GM21528 (cell line): ENCODE measurements at regions not wholly inside any gene's neighbourhood (a gene's known extent, or its start where the extent isn't known, plus 50 kb on each side); places are given as distances from the start of the nearest gene placed in this dataset.

Experiments
- ATAC-seq: cut with Tn5 transposase; IDR thresholded peaks from one replicate; pipeline ENCODE4 v1.9.1; 2021; ENCODE audit warnings: mild to moderate bottlenecking, moderate library complexity; ENCODE audit not compliant: unreplicated experiment, low FRiP score

- no peak for ATAC-seq
These were observed 344.9 kb upstream of the B3GAT1 start for GRCh38 chr11:134756811-134757540.

DNA sequence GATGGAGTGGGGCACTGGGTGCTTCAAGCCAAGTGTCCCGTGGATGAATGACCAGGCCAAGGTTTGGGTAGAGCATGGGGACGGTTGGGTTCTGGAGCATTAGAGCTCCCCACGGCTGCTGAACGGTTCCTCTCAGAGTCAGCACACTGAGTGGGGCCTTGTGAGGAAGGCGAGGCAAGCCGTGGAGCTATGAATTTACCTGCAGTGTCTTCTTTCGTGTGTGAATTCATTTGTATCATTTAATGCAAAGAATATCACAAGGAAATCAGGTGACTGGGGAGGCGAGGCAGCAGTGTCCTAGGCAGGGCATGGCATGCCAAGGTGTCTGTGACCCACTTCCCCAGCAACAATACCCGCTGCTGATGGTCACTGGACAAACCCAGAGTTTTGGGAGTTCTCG, 343.5 kb upstream of the B3GAT1 start:
- no peak for ATAC-seq

DNA sequence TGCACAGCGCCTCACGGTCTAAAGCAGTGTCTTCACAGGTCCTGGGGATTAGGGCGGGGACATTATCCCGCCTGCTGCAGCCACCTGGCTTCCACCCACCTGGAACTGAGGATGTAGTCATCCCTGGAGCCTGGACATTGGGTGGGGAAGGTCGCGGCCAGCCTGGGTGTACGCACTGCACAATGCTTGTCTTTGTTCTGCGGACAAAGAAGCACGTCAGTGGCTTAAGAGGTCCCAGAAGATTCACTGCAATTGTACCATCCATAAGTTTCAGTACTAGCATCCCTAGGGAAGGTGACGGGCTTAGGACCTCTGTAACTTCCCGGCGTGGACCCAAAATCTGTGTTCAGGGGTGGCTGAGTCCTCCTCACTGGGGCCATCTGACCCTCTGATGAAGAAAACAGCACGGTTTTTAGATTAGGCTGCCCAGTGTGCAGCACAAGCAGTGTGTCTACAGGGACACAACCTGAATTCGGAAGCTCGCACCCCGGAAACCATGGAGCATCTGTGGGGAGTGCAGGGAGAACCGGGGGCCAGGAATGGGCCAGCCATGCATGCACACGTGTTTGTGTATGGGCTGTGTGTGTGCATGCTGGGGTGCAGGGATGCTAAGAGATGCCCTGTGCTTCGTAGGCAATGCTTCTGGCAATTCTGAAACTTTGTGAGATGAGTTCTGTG, 342.6 kb upstream of the B3GAT1 start:
- ATAC-seq: no peak

DNA sequence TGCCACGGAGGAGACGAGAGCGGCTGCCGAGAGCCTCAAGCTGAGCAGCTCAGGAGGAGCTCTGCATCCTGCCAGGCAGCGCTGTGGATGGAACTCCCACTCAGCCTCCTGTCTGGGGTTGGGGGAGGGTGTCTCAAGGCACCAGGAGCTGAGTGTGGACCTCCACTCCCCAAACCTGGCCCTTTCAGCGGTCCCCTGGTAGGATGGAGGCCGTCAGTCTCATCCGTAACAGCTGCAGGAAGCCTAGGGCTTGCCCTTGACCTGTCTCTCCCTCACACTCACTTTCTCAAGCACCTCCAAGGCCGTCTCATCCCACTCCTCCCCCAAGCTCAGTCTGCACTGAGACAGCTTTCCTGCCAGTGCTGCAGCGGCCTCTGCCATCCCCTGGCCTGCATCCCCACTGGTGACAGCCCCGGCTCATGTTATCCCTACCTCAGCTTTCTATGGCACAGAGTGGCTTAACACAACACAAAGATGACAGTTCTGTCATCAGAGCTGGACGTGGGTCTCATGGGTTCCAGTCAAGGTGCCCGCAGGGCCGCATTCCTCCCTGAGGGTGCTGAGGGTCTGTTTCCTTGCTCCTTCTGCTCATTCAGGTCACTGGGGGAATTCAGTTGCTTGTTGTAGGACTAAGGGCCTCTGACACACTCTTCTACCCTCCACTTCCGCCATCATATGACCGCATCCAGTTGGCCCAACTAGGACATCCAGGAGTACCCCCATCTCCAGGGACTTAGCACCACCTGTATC, 341.9 kb upstream of the B3GAT1 start:
- ATAC-seq: no peak

DNA sequence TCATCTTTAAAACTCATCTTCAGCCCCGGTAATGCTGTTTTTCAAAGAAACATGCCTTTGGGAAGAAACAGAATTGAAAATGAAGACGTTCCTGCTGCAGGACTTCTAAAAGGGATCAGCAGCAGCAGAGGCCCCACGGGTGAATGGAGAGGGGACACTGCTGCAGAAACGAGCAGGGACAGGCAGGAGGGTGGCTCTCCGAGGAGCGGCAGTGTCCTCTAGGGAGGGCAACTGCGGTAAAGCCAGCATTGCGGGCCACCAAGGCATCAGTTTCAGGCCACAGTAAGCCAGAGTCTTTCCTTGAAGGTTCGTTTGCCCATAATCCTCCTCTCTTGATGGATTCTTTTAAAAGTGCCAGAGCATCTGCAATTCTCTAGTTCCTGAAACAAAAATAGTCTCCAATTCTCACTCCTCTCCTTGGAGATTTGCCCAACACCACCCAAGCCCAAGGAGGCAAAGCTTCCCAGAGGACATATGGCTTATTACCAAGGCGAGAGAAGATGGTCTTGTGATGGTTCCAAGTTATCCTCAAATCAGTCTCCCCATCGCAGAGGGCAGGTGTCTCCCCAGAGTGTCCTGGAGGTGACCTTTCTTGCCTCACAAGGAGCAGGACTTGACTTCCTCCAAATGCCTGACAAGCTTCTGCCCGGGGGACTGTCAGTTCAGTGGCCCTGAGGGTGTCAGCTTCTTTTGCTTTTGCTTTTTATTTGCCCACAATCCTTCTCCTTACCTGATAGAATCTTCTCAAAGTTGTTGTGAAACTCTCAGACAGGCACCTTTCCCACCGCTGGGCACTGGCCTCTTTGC, 341.1 kb upstream of the B3GAT1 start:
- no peak for ATAC-seq

GRCh38 chr11:134752526-134752925, 340.5 kb upstream of the B3GAT1 start:
- ATAC-seq: no peak

DNA sequence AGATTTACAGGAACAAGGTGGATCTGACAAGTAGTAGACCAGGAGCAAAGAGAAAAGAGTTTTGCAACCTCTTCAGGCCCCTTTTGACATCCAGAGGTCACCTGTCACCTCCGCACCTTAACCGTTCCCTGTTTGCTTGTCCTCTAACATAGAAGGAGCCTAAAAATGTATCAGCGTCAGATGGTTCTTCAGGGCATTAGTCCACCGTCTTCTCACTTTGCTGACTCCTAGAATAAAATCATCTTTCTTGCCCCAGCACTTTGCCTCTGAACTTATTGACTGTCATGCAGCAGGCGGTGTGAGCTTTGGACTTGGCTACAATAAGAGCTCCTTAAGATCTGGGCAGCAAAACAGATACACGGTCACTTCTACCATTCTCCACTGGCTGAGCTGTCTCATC, 339.7 kb upstream of the B3GAT1 start:
- ATAC-seq: no peak

GRCh38 chr11:134751031-134751585, 339.1 kb upstream of the B3GAT1 start:
- ATAC-seq: no peak

- ATAC-seq: no peak
These were observed 338.6 kb upstream of the B3GAT1 start for GRCh38 chr11:134750619-134751018.

DNA sequence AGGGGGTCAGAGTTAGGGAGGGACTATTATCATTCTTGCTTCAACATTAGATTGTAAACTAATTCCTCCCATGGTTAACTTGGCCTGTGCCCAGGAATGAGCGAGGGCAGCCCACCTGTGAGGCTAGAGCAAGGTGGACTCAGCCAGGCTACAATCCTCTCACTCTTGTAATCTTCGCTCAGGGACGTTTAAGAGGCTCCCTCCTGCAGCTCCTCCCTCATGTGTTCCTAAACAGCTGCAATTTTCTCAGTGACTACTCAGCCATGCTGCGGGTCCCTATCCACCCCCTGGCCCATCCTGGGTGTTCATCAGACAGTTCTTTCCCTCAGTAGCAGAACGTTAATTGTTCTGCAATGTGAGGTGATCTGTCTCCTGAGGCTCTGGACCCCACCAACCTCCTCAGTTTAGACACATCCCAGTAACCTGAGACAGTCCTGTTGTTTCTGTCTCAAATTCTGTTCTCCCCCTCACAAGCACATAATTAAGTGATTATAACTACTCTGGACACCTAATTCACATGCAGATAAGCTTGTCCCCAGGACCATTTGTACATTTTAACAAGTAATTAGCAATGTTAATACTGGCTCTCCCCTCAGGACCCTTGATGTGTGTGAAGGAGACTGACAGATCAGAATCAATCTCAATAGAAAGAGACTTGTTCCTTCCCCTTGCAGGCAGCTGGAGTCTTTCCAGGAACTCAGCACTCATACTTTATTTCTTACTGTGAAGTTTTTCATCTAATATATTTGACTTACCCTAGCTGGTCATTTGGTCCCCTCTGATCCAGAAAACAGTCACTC, 337.2 kb upstream of the B3GAT1 start:
- ATAC-seq: no peak

DNA sequence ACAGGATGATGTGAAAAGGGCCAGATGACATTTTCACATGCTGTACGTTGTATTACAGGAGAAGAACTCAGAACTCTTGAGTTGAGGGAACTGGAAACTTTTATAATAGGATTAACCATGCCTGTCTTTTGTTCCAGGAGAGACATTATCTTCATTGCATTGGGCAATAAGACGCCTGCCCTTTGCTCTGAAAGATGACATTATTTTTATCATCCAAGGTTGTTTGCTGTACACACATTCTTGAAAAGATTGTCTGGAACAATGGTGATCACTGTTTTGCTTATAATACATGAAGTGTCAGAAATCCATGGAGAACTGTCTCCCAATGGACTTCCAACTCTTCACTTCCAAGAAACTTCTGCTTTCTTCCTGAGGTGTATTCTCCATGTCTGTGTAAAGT, 334.6 kb upstream of the B3GAT1 start:
- no peak for ATAC-seq

- ATAC-seq: no peak
These were observed 333.4 kb upstream of the B3GAT1 start for GRCh38 chr11:134745456-134745855.

- no peak for ATAC-seq
These were observed 331.8 kb upstream of the B3GAT1 start for GRCh38 chr11:134743820-134744195.

GRCh38 chr11:134742956-134743819, 331.1 kb upstream of the B3GAT1 start:
- ATAC-seq: no peak

DNA sequence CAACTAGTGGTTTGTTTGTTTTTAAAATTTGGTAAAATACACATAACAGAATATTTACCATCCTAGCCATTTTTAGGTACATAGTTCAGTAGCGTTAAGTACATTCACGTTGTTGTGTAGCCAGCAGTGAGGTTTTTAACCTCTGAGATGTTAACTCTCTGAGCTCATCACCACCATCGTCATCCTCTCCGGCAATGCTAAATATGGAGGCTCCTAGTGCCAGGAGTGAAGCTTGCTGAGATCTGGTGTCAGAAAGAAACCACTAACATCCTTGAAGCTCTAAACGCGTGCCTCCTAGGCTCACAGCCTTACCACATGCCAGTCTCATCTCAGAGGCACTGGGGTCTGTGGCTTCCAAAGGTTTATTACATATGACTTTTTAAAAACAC, 330.2 kb upstream of the B3GAT1 start:
- no peak for ATAC-seq

GRCh38 chr11:134741453-134742223, 329.6 kb upstream of the B3GAT1 start:
- no peak for ATAC-seq

DNA sequence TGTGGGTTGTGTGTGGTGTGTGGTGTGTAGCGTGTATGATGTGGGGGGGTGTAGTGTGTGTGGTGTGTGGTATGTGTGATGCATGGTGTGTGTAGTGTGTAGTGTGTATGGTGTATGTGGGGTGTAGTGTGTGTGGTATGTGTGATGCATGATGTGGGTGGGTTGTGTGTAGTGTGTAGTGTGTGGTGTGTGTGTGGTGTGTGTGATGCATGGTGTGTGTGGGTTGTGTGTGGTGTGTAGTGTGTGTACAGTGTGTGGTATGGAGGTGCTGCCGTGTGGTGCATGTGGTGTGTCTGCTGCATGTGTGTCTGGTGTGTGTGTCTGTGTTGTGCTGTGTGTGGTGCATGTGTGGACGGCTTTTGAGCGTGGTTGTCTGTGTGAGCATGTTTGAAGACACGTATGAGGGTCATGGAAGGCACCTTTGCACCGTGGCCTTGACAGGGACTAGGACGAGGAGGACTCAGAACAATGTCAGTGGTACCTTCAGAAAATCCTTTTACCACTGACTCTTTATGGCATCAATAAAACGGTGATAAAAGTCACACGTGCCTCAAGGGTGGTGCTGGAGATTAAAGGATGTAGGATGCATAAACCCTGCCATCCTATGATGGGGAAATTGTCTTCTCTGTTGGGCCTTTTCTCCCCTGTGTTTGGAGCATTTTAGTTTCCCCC, 328.7 kb upstream of the B3GAT1 start:
- ATAC-seq: no peak

DNA sequence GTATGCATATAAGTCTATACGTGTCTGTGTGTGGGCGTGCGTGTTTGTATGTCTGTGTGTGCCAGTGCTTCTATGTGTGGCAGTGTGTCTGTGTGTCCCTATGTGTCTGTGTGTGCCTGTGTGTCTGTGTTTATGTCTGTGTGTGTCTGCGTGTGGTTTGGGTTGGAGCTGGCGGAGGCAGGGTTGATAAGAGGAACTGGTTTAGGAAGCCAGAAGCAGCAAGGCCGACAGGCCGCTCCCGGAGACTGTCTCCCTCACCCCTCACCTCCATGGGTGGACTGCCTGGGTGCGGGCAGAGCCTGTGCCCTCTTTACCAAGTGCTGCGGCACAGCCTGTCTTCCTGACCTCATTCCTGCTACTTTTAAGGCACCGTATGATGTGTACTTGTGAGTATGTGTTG, 327.1 kb upstream of the B3GAT1 start:
- no peak for ATAC-seq
